ENCODE measurements at regions not wholly inside any gene's neighbourhood (a gene's known extent, or its start where the extent isn't known, plus 50 kb on each side); places are given as distances from the start of the nearest gene placed in this dataset.
"Not testable (repeated sequence)": the region's sequence is repeated elsewhere in the genome, so short reads cannot be mapped to it uniquely, and the experiment has no call there.

- H3K9me3 Mint-ChIP-seq: peaks cover under 1% of the 10 kb centered on the region
- no peaks in the 10 kb centered on the region for H3K36me3 Mint-ChIP-seq (ENCODE audit: insufficient read depth)
- no peak overlapping the region for H3K27ac Mint-ChIP-seq (ENCODE audit: low read depth)
- no peaks in the 10 kb centered on the region for H3K4me1 Mint-ChIP-seq
- H3K4me3 Mint-ChIP-seq: no peak overlapping the region
- H3K27me3 Mint-ChIP-seq: no peaks in the 10 kb centered on the region
- DNase-seq (ENCODE audit: low spot score in 2 of 2) (no peak), ATAC-seq (replicated peaks; ENCODE audit: extremely low read depth, poor library complexity, severe bottlenecking) (no peak)
These were observed 219.5 kb downstream of the KLHL28 start for GRCh38 chr14:44742202-44742601.

GRCh38 chr14:44741431-44741830, 220.3 kb downstream of the KLHL28 start:
- Mint-ChIP-seq H3K4me3 (no peak overlapping the region), H3K27me3 (no peaks in the 10 kb centered on the region), H3K4me1 (no peaks in the 10 kb centered on the region), H3K36me3 (ENCODE audit: insufficient read depth) (no peaks in the 10 kb centered on the region), H3K9me3 (no peaks in the 10 kb centered on the region), H3K27ac (ENCODE audit: low read depth) (no peak overlapping the region)
- ATAC-seq (replicated peaks; ENCODE audit: extremely low read depth, poor library complexity, severe bottlenecking) (no peak), DNase-seq (ENCODE audit: low spot score in 2 of 2) (no peak)

- H3K27me3 Mint-ChIP-seq: no peaks in the 10 kb centered on the region
- no peak overlapping the region for H3K4me3 Mint-ChIP-seq
- no peaks in the 10 kb centered on the region for H3K9me3 Mint-ChIP-seq
- no peak overlapping the region for H3K27ac Mint-ChIP-seq (ENCODE audit: low read depth)
- DNase-seq (ENCODE audit: low spot score in 2 of 2) (no peak), ATAC-seq (replicated peaks; ENCODE audit: extremely low read depth, poor library complexity, severe bottlenecking) (no peak)
- no peaks in the 10 kb centered on the region for H3K36me3 Mint-ChIP-seq (ENCODE audit: insufficient read depth)
- no peaks in the 10 kb centered on the region for H3K4me1 Mint-ChIP-seq
These were observed 225.4 kb downstream of the KLHL28 start for GRCh38 chr14:44736326-44736725.

- no peak for DNase-seq (ENCODE audit: low spot score in 2 of 2)
- Mint-ChIP-seq H3K27ac (ENCODE audit: low read depth) (no peak overlapping the region), H3K4me3 (no peak overlapping the region), H3K36me3 (ENCODE audit: insufficient read depth) (no peaks in the 10 kb centered on the region), H3K4me1 (no peaks in the 10 kb centered on the region), H3K27me3 (no peaks in the 10 kb centered on the region), H3K9me3 (no peaks in the 10 kb centered on the region)
- ATAC-seq (replicated peaks; ENCODE audit: extremely low read depth, poor library complexity, severe bottlenecking): no peak
These were observed 225.1 kb upstream of the FSCB start for GRCh38 chr14:44732144-44732543.

- H3K36me3 Mint-ChIP-seq (ENCODE audit: insufficient read depth): no peaks in the 10 kb centered on the region
- no peaks in the 10 kb centered on the region for H3K9me3 Mint-ChIP-seq
- H3K4me1 Mint-ChIP-seq: no peaks in the 10 kb centered on the region
- H3K4me3 Mint-ChIP-seq: no peak overlapping the region
- no peak overlapping the region for H3K27ac Mint-ChIP-seq (ENCODE audit: low read depth)
- DNase-seq (ENCODE audit: low spot score in 2 of 2): no peak
- H3K27me3 Mint-ChIP-seq: no peaks in the 10 kb centered on the region
- ATAC-seq (replicated peaks; ENCODE audit: extremely low read depth, poor library complexity, severe bottlenecking): no peak
These were observed 223.8 kb upstream of the FSCB start for GRCh38 chr14:44730860-44731259.

- H3K9me3 Mint-ChIP-seq: peaks cover 18% of the 10 kb centered on the region
- ATAC-seq (replicated peaks; ENCODE audit: extremely low read depth, poor library complexity, severe bottlenecking); H3K36me3 Mint-ChIP-seq (ENCODE audit: insufficient read depth); H3K4me3 Mint-ChIP-seq; DNase-seq (ENCODE audit: low spot score in 2 of 2); H3K27me3 Mint-ChIP-seq; H3K4me1 Mint-ChIP-seq; H3K27ac Mint-ChIP-seq (ENCODE audit: low read depth): not testable (repeated sequence)
These were observed 214.3 kb upstream of the FSCB start for GRCh38 chr14:44721395-44721794.

- DNase-seq (ENCODE audit: low spot score in 2 of 2): no peak
- H3K36me3 Mint-ChIP-seq (ENCODE audit: insufficient read depth): no peaks in the 10 kb centered on the region
- no peak overlapping the region for H3K27ac Mint-ChIP-seq (ENCODE audit: low read depth)
- no peak for ATAC-seq (replicated peaks; ENCODE audit: extremely low read depth, poor library complexity, severe bottlenecking)
- H3K4me3 Mint-ChIP-seq: no peak overlapping the region
- H3K4me1 Mint-ChIP-seq: no peaks in the 10 kb centered on the region
- H3K27me3 Mint-ChIP-seq: no peaks in the 10 kb centered on the region
- peaks cover 24% of the 10 kb centered on the region for H3K9me3 Mint-ChIP-seq
These were observed 213.6 kb upstream of the FSCB start for GRCh38 chr14:44720707-44721106.

- no peak for DNase-seq (ENCODE audit: low spot score in 2 of 2)
- H3K9me3 Mint-ChIP-seq: peaks cover 18% of the 10 kb centered on the region
- no peak overlapping the region for H3K27ac Mint-ChIP-seq (ENCODE audit: low read depth)
- H3K27me3 Mint-ChIP-seq: no peaks in the 10 kb centered on the region
- H3K4me1 Mint-ChIP-seq: no peaks in the 10 kb centered on the region
- H3K36me3 Mint-ChIP-seq (ENCODE audit: insufficient read depth): peaks cover 1% of the 10 kb centered on the region
- no peak overlapping the region for H3K4me3 Mint-ChIP-seq
- no peak for ATAC-seq (replicated peaks; ENCODE audit: extremely low read depth, poor library complexity, severe bottlenecking)
These were observed 205.1 kb upstream of the FSCB start for GRCh38 chr14:44712024-44712815.

GRCh38 chr14:44701563-44702263, 194.6 kb upstream of the FSCB start:
- ATAC-seq (replicated peaks; ENCODE audit: extremely low read depth, poor library complexity, severe bottlenecking) (no peak), DNase-seq (ENCODE audit: low spot score in 2 of 2) (no peak)
- H3K9me3 Mint-ChIP-seq: no peaks in the 10 kb centered on the region
- H3K4me3 Mint-ChIP-seq: no peak overlapping the region
- H3K4me1 Mint-ChIP-seq: no peaks in the 10 kb centered on the region
- H3K27ac Mint-ChIP-seq (ENCODE audit: low read depth): no peak overlapping the region
- no peaks in the 10 kb centered on the region for H3K27me3 Mint-ChIP-seq
- H3K36me3 Mint-ChIP-seq (ENCODE audit: insufficient read depth): no peaks in the 10 kb centered on the region

- no peaks in the 10 kb centered on the region for H3K9me3 Mint-ChIP-seq
These were observed 193.6 kb upstream of the FSCB start for GRCh38 chr14:44700694-44701093.

GRCh38 chr14:44700184-44700583, 193.1 kb upstream of the FSCB start:
- H3K36me3 Mint-ChIP-seq (ENCODE audit: insufficient read depth): no peaks in the 10 kb centered on the region
- ATAC-seq (replicated peaks; ENCODE audit: extremely low read depth, poor library complexity, severe bottlenecking) (no peak), DNase-seq (ENCODE audit: low spot score in 2 of 2) (no peak)
- no peaks in the 10 kb centered on the region for H3K4me1 Mint-ChIP-seq
- H3K27me3 Mint-ChIP-seq: no peaks in the 10 kb centered on the region
- H3K27ac Mint-ChIP-seq (ENCODE audit: low read depth): no peak overlapping the region
- no peaks in the 10 kb centered on the region for H3K9me3 Mint-ChIP-seq
- H3K4me3 Mint-ChIP-seq: no peak overlapping the region

More at GRCh38 chr14:44700694-44701093, 193.6 kb upstream of the FSCB start:
- H3K36me3 Mint-ChIP-seq (ENCODE audit: insufficient read depth): no peaks in the 10 kb centered on the region
- ATAC-seq (replicated peaks; ENCODE audit: extremely low read depth, poor library complexity, severe bottlenecking) (no peak), DNase-seq (ENCODE audit: low spot score in 2 of 2) (no peak)
- H3K27me3 Mint-ChIP-seq: no peaks in the 10 kb centered on the region
- H3K4me3 Mint-ChIP-seq: no peak overlapping the region
- no peak overlapping the region for H3K27ac Mint-ChIP-seq (ENCODE audit: low read depth)
- H3K4me1 Mint-ChIP-seq: no peaks in the 10 kb centered on the region

GRCh38 chr14:44699391-44699790, 192.3 kb upstream of the FSCB start:
- no peak overlapping the region for H3K27ac Mint-ChIP-seq (ENCODE audit: low read depth)
- ATAC-seq (replicated peaks; ENCODE audit: extremely low read depth, poor library complexity, severe bottlenecking) (no peak), DNase-seq (ENCODE audit: low spot score in 2 of 2) (no peak)
- no peaks in the 10 kb centered on the region for H3K9me3 Mint-ChIP-seq
- H3K4me1 Mint-ChIP-seq: no peaks in the 10 kb centered on the region
- no peaks in the 10 kb centered on the region for H3K36me3 Mint-ChIP-seq (ENCODE audit: insufficient read depth)
- H3K4me3 Mint-ChIP-seq: no peak overlapping the region
- no peaks in the 10 kb centered on the region for H3K27me3 Mint-ChIP-seq

GRCh38 chr14:44669496-44669895, 162.4 kb upstream of the FSCB start:
- Mint-ChIP-seq H3K4me3 (no peak overlapping the region), H3K4me1 (no peaks in the 10 kb centered on the region), H3K27ac (ENCODE audit: low read depth) (no peak overlapping the region), H3K36me3 (ENCODE audit: insufficient read depth) (no peaks in the 10 kb centered on the region), H3K9me3 (peaks cover 7% of the 10 kb centered on the region), H3K27me3 (no peaks in the 10 kb centered on the region)
- DNase-seq (ENCODE audit: low spot score in 2 of 2): no peak
- ATAC-seq (replicated peaks; ENCODE audit: extremely low read depth, poor library complexity, severe bottlenecking): no peak
